Smooth muscle cell (in vitro differentiated cells): ENCODE measurements at regions not wholly inside any gene's neighbourhood (a gene's known extent, or its start where the extent isn't known, plus 50 kb on each side); places are given as distances from the start of the nearest gene placed in this dataset.

Experiments
- DNase-seq: peaks from one replicate; lab custom pipeline; 2025; ENCODE audit not compliant: unreplicated experiment; lab: John Stamatoyannopoulos, UW
- H2AFZ ChIP-seq: fragments of 200-600 bp; sonication (generic); 2 replicates; pipeline ENCODE4 v1.6.0; 2016; ENCODE audit warnings: antibody characterized with exemption, low read depth, mild to moderate bottlenecking
- H3F3A ChIP-seq: fragments of 200-600 bp; sonication (generic); 2 replicates; pipeline ENCODE4 v1.6.0; 2017; ENCODE audit warnings: antibody characterized with exemption, low read depth
- H3K27ac ChIP-seq: fragments of 200-600 bp; sonication (generic); 2 replicates; pipeline ENCODE4 v1.5.1; 2016; ENCODE audit warnings: low read depth, mild to moderate bottlenecking
- H3K27me3 ChIP-seq: fragments of 200-600 bp; sonication (generic); 2 replicates; pipeline ENCODE4 v1.6.1; 2016; ENCODE audit warnings: low read depth, mild to moderate bottlenecking
- H3K36me3 ChIP-seq: fragments of 200-600 bp; sonication (generic); 2 replicates; pipeline ENCODE4 v1.5.1; 2016; ENCODE audit warnings: low read depth
- H3K4me1 ChIP-seq: fragments of 200-600 bp; sonication (generic); 2 replicates; pipeline ENCODE4 v1.5.1; 2016; ENCODE audit warnings: low read depth
- H3K4me2 ChIP-seq: fragments of 200-600 bp; sonication (generic); 2 replicates; pipeline ENCODE4 v1.6.0; 2016; ENCODE audit warnings: mild to moderate bottlenecking
- H3K4me3 ChIP-seq: fragments of 200-600 bp; sonication (generic); 2 replicates; pipeline ENCODE4 v1.5.1; 2016; ENCODE audit warnings: mild to moderate bottlenecking
- H3K79me2 ChIP-seq: fragments of 200-600 bp; sonication (generic); 2 replicates; pipeline ENCODE4 v1.6.0; 2016; ENCODE audit warnings: low read depth, mild to moderate bottlenecking
- H3K9ac ChIP-seq: fragments of 200-600 bp; sonication (generic); 2 replicates; pipeline ENCODE4 v1.6.0; 2016; ENCODE audit warnings: low read depth
- H3K9me3 ChIP-seq: fragments of 200-600 bp; sonication (generic); replicated peaks from 2 replicates; pipeline ENCODE4 v1.5.1; 2016; ENCODE audit warnings: low read depth
- H4K20me1 ChIP-seq: fragments of 200-600 bp; sonication (generic); 2 replicates; pipeline ENCODE4 v1.6.0; 2016; ENCODE audit warnings: low read depth
- CTCF ChIP-seq: fragments of 200-600 bp; sonication (generic); IDR thresholded peaks from 2 replicates; pipeline ENCODE4 v1.5.1; 2017; ENCODE audit warnings: borderline replicate concordance, mild to moderate bottlenecking, antibody characterized with exemption; ENCODE audit not compliant: insufficient read depth, poor library complexity, severe bottlenecking
- WGBS: methylation state at CpG from one replicate; pipeline ENCODE4 v1.1.7; 2016; ENCODE audit warnings: low lambda C conversion rate; 5-methylcytosine and 5-hydroxymethylcytosine counted together

- Histone ChIP-seq H3K27me3 (no peaks in the 10 kb centered on the region), H3K4me2 (no peak overlapping the region), H3F3A (no peaks in the 10 kb centered on the region), H3K27ac (no peak overlapping the region), H2AFZ (no peak overlapping the region), H4K20me1 (no peaks in the 10 kb centered on the region), H3K9ac (no peak overlapping the region), H3K9me3 (no peaks in the 10 kb centered on the region), H3K79me2 (no peaks in the 10 kb centered on the region), H3K4me1 (no peaks in the 10 kb centered on the region), H3K36me3 (no peaks in the 10 kb centered on the region), H3K4me3 (no peak overlapping the region)
- no peak for DNase-seq
- 83% methylated on average over 5 of the region's 5 CpGs for WGBS
- TF ChIP-seq CTCF: no peak
Measured at GRCh38 chr5:105529851-105530250, 1967.3 kb upstream of the NUDT12 start.

GRCh38 chr5:105508519-105508918 lies 1945.9 kb upstream of the NUDT12 start:
- Histone ChIP-seq H3K36me3 (no peaks in the 10 kb centered on the region), H3K4me2 (no peak overlapping the region), H3F3A (no peaks in the 10 kb centered on the region), H3K4me3 (no peak overlapping the region), H4K20me1 (no peaks in the 10 kb centered on the region), H2AFZ (peak overlapping the region; percentile 1), H3K9ac (no peak overlapping the region), H3K9me3 (no peaks in the 10 kb centered on the region), H3K4me1 (peaks cover 6% of the 10 kb centered on the region), H3K27me3 (no peaks in the 10 kb centered on the region), H3K79me2 (no peaks in the 10 kb centered on the region), H3K27ac (no peak overlapping the region)
- 60% methylated on average over 2 of the region's 2 CpGs for WGBS
- DNase-seq: no peak
- TF ChIP-seq CTCF: no peak

GRCh38 chr5:105506692-105507277 lies 1944.2 kb upstream of the NUDT12 start:
- no peak for DNase-seq
- 53% methylated on average over 2 of the region's 2 CpGs for WGBS

More at GRCh38 chr5:105506692-105507277, 1944.2 kb upstream of the NUDT12 start:
- no peaks in the 10 kb centered on the region for H3K79me2 ChIP-seq
- no peak overlapping the region for H3K4me2 ChIP-seq
- no peak overlapping the region for H3K4me3 ChIP-seq
- no peaks in the 10 kb centered on the region for H3K36me3 ChIP-seq
- no peaks in the 10 kb centered on the region for H3F3A ChIP-seq
- H3K9me3 ChIP-seq: no peaks in the 10 kb centered on the region
- H3K27ac ChIP-seq: no peak overlapping the region
- H3K4me1 ChIP-seq: peaks cover 6% of the 10 kb centered on the region
- no peaks in the 10 kb centered on the region for H4K20me1 ChIP-seq
- peak; percentile 39 for TF ChIP-seq CTCF
- H2AFZ ChIP-seq: no peak overlapping the region
- H3K9ac ChIP-seq: no peak overlapping the region
- H3K27me3 ChIP-seq: no peaks in the 10 kb centered on the region
